ENCODE measurements at regions not wholly inside any gene's neighbourhood (a gene's known extent, or its start where the extent isn't known, plus 50 kb on each side); places are given as distances from the start of the nearest gene placed in this dataset.

DNA sequence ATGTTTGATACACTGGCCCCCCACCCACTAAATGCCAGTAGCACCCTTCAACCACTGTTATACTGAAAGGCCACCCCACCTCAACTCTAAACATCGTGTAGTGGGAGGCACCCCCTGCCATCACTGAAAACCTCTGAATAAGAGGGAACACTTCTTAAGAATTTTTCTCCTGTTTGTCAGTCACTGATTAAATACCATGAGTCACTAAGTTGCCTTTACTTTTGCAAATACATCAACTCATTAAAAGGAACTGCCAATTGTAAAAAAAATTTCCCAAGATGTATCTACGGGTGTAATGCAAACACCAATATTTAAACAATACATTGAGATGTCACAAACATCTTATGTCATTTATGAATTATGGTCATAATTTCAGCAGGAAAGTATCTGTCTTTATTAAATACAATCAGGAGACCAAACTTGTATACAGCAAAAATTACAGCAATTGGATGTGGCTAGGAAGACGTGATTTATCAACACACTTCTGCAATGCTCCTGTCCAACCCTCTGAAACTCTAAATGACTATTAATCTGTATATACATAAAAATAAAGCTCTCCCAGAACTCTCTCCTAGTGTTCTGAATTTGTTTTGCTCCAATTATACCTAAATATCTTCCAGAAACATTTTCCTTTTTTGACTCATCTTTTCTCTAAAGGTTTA is 144.1 kb upstream of the STK17B start (continued):
- TF ChIP-seq ZNF462 (CRISPR knock-in tag; IDR thresholded peaks at IDR 0.05), result no peak

DNA sequence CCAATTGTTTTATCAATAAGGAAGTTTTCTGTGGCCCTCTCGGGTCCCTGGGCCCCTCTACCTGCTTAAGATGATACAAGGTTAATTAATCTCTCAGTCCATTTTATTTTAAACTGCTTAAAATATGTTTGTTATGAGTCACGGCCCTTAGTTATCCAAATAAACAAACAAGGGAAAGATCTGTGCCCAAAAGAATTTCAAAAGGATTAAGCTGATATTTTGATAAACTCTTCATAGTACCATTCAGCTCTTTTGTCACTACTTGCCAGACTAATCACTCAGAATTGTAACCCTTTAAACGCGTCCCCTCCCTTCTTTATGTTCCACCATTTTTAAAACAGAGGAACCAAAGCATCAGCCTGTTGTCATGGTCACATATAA is 144.7 kb upstream of the STK17B start:
- H3F3A ChIP-seq (replicated peaks; ENCODE audit: low read depth), result no peaks in the 10 kb centered on the region
- DNase-seq (ENCODE audit: low spot score) (no peak), ATAC-seq (no peak)
- no peaks in the 10 kb centered on the region for H3K36me3 Mint-ChIP-seq (ENCODE audit: low read depth)
- H4K20me1 ChIP-seq (replicated peaks; ENCODE audit: insufficient read depth), result no peaks in the 10 kb centered on the region
- no peaks in the 10 kb centered on the region for H3K9me2 ChIP-seq (ENCODE audit: insufficient read depth)
- H3K36me3 ChIP-seq (ENCODE audit: insufficient read depth), result no peaks in the 10 kb centered on the region
- H3K27ac Mint-ChIP-seq, result no peak overlapping the region
- H3K4me1 Mint-ChIP-seq, result no peaks in the 10 kb centered on the region
- H3K27ac ChIP-seq (ENCODE audit: low read depth), result no peak overlapping the region
- no peak overlapping the region for H3K4me3 ChIP-seq
- H3K27me3 ChIP-seq (ENCODE audit: insufficient read depth), result no peaks in the 10 kb centered on the region
- no peaks in the 10 kb centered on the region for H3K9me3 Mint-ChIP-seq
- H3K4me1 ChIP-seq (ENCODE audit: insufficient read depth), result no peaks in the 10 kb centered on the region
- no peak overlapping the region for H2AFZ ChIP-seq
- H3K4me3 Mint-ChIP-seq, result no peak overlapping the region
- H3K79me2 ChIP-seq (replicated peaks; ENCODE audit: insufficient read depth), result no peaks in the 10 kb centered on the region
- H3K4me2 ChIP-seq, result no peak overlapping the region
- H3K27me3 Mint-ChIP-seq (ENCODE audit: insufficient read depth, low read depth, poor library complexity), result peaks cover 3% of the 10 kb centered on the region
- no peak for TF ChIP-seq JUNB (IDR thresholded peaks at IDR 0.05; ENCODE audit: unreplicated experiment)
- TF ChIP-seq ZNF331 (CRISPR knock-in tag; IDR thresholded peaks at IDR 0.05; ENCODE audit: low read depth), result no peak
- no peak for TF ChIP-seq REST (IDR thresholded peaks at IDR 0.05; ENCODE audit: unreplicated experiment)
- no peak for TF ChIP-seq ZNF114 (CRISPR knock-in tag; IDR thresholded peaks at IDR 0.05)
- no peak for TF ChIP-seq EZH2phosphoT487 (IDR thresholded peaks at IDR 0.05; ENCODE audit: unreplicated experiment)
- TF ChIP-seq, protein P1, sequence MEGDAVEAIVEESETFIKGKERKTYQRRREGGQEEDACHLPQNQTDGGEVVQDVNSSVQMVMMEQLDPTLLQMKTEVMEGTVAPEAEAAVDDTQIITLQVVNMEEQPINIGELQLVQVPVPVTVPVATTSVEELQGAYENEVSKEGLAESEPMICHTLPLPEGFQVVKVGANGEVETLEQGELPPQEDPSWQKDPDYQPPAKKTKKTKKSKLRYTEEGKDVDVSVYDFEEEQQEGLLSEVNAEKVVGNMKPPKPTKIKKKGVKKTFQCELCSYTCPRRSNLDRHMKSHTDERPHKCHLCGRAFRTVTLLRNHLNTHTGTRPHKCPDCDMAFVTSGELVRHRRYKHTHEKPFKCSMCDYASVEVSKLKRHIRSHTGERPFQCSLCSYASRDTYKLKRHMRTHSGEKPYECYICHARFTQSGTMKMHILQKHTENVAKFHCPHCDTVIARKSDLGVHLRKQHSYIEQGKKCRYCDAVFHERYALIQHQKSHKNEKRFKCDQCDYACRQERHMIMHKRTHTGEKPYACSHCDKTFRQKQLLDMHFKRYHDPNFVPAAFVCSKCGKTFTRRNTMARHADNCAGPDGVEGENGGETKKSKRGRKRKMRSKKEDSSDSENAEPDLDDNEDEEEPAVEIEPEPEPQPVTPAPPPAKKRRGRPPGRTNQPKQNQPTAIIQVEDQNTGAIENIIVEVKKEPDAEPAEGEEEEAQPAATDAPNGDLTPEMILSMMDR (conservative IDR thresholded peaks at IDR 0.05; ENCODE audit: low read depth in 2 of 2), result no peak
- no peak for TF ChIP-seq EZH2 (IDR thresholded peaks at IDR 0.05; ENCODE audit: low read depth, unreplicated experiment)
- no peak for TF ChIP-seq ETS1 (IDR thresholded peaks at IDR 0.05)
- TF ChIP-seq CREB1 (CRISPR knock-in tag; IDR thresholded peaks at IDR 0.05; ENCODE audit: low read depth), result no peak

Measured in GM23338 (cell line).